ENCODE measurements at regions not wholly inside any gene's neighbourhood (a gene's known extent, or its start where the extent isn't known, plus 50 kb on each side); places are given as distances from the start of the nearest gene placed in this dataset.

- no peak for TF ChIP-seq EP300 (IDR thresholded peaks at IDR 0.05)
- TF ChIP-seq, protein P1, sequence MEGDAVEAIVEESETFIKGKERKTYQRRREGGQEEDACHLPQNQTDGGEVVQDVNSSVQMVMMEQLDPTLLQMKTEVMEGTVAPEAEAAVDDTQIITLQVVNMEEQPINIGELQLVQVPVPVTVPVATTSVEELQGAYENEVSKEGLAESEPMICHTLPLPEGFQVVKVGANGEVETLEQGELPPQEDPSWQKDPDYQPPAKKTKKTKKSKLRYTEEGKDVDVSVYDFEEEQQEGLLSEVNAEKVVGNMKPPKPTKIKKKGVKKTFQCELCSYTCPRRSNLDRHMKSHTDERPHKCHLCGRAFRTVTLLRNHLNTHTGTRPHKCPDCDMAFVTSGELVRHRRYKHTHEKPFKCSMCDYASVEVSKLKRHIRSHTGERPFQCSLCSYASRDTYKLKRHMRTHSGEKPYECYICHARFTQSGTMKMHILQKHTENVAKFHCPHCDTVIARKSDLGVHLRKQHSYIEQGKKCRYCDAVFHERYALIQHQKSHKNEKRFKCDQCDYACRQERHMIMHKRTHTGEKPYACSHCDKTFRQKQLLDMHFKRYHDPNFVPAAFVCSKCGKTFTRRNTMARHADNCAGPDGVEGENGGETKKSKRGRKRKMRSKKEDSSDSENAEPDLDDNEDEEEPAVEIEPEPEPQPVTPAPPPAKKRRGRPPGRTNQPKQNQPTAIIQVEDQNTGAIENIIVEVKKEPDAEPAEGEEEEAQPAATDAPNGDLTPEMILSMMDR (IDR thresholded peaks at IDR 0.05) = no peak
Observed at GRCh38 chr22:48632646-48633246, 1194.9 kb downstream of the BRD1 start.

All from tibial nerve (tissue), 4 donors.